ENCODE measurements at regions not wholly inside any gene's neighbourhood (a gene's known extent, or its start where the extent isn't known, plus 50 kb on each side); places are given as distances from the start of the nearest gene placed in this dataset.

DNA sequence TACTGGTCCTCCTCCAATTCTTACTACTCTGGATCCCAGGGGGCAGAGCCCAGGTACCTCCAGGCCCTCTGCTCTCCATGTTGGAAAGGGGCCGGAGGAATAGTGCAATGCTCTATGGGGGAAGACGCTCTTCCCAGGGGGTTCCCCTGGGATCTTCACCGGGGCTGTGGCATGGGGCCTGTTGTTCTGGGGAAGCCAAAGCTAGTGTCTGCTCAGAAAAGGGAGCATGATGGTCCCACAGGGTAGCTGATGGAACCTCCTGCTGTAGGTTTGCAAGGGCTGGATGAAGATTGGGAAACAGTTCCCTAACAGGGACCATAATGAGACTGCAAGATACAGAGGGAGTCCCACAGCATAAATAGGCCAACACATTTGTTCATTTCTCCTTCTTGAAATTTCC lies 114.7 kb downstream of the IRX5 start:
- Histone ChIP-seq H3K9me1 (replicated peaks; ENCODE audit: control insufficient read depth, extremely low read depth, insufficient read depth, low read length) (no peaks in the 10 kb centered on the region), H3K9me3 (replicated peaks; ENCODE audit: control insufficient read depth, insufficient read depth, low read length) (no peaks in the 10 kb centered on the region), H3K79me2 (ENCODE audit: control insufficient read depth, insufficient read depth, low read length) (no peaks in the 10 kb centered on the region), H2AFZ (ENCODE audit: low read depth, low read length) (no peak overlapping the region), H3K27me3 (ENCODE audit: control insufficient read depth in 2 of 2, insufficient read depth in 2 of 2, low read length in 2 of 2) (no peaks in the 10 kb centered on the region), H3K4me1 (ENCODE audit: control insufficient read depth, extremely low read depth, insufficient read depth, low read length) (no peaks in the 10 kb centered on the region), H4K20me1 (replicated peaks; ENCODE audit: control insufficient read depth, extremely low read depth, insufficient read depth, low read length) (no peaks in the 10 kb centered on the region), H3K27ac (ENCODE audit: insufficient read depth, low read depth, low read length) (no peak overlapping the region), H3K4me2 (ENCODE audit: insufficient read depth, low read length) (no peak overlapping the region), H3K9ac (replicated peaks; ENCODE audit: extremely low read depth, insufficient read depth, low read length) (no peak overlapping the region), H3K4me3 (replicated peaks in 1 of 3; ENCODE audit: insufficient read depth in 1 of 3, low read depth in 1 of 3, low read length in 3 of 3) (no peak overlapping the region), H3K36me3 (ENCODE audit: control insufficient read depth in 2 of 2, extremely low read depth in 1 of 2, insufficient read depth in 2 of 2, low read length in 2 of 2) (no peaks in the 10 kb centered on the region)
- no peak for TF ChIP-seq POLR2AphosphoS5 (IDR thresholded peaks at IDR 0.05; ENCODE audit: insufficient read depth, low read depth, low read length)
- TF ChIP-seq, protein P1, sequence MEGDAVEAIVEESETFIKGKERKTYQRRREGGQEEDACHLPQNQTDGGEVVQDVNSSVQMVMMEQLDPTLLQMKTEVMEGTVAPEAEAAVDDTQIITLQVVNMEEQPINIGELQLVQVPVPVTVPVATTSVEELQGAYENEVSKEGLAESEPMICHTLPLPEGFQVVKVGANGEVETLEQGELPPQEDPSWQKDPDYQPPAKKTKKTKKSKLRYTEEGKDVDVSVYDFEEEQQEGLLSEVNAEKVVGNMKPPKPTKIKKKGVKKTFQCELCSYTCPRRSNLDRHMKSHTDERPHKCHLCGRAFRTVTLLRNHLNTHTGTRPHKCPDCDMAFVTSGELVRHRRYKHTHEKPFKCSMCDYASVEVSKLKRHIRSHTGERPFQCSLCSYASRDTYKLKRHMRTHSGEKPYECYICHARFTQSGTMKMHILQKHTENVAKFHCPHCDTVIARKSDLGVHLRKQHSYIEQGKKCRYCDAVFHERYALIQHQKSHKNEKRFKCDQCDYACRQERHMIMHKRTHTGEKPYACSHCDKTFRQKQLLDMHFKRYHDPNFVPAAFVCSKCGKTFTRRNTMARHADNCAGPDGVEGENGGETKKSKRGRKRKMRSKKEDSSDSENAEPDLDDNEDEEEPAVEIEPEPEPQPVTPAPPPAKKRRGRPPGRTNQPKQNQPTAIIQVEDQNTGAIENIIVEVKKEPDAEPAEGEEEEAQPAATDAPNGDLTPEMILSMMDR (IDR thresholded peaks at IDR 0.05; ENCODE audit: extremely low read depth in 1 of 2, insufficient read depth in 1 of 2, low read depth in 1 of 2, low read length in 2 of 2) = no peak
- no peak for TF ChIP-seq JUN (IDR thresholded peaks at IDR 0.05; ENCODE audit: borderline replicate concordance, insufficient read depth, insufficient read length, low read depth)
- no peak for TF ChIP-seq FOS (IDR thresholded peaks at IDR 0.05; ENCODE audit: borderline replicate concordance, insufficient read depth, low read length)
- no peak for TF ChIP-seq EZH2 (IDR thresholded peaks at IDR 0.05; ENCODE audit: borderline replicate concordance, low read depth, low read length, severe bottlenecking)
- TF ChIP-seq GATA2 (IDR thresholded peaks at IDR 0.05; ENCODE audit: insufficient read depth, insufficient read length, low read depth, low read length) = no peak
- TF ChIP-seq MYC (IDR thresholded peaks at IDR 0.05; ENCODE audit: low read depth, low read length) = no peak
- TF ChIP-seq, protein P2, sequence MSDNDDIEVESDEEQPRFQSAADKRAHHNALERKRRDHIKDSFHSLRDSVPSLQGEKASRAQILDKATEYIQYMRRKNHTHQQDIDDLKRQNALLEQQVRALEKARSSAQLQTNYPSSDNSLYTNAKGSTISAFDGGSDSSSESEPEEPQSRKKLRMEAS (IDR thresholded peaks at IDR 0.05; ENCODE audit: insufficient read depth, insufficient read length) = no peak
- TF ChIP-seq POLR2A (IDR thresholded peaks at IDR 0.05; ENCODE audit: low read depth, low read length) = no peak
- intact Hi-C loops (cut with micrococcal nuclease) = no loop called here
- DNase-seq (ENCODE audit: low read depth, low spot score) (no peak), FAIRE-seq (no peak)
- ChIA-PET POLR2A (no interaction called here), CTCF (no interaction called here)
- no TSS peak for BruUV-seq (replicated peaks)
- dilution Hi-C loops (cut with MboI; ENCODE audit: extremely low pct_ligation_motif_present, low sequenced_read_pairs) = no loop called here

Data from endothelial cell of umbilical vein (primary cell).